SK-N-SH (cell line): ENCODE measurements at regions not wholly inside any gene's neighbourhood (a gene's known extent, or its start where the extent isn't known, plus 50 kb on each side); places are given as distances from the start of the nearest gene placed in this dataset.

Experiments used
- CTCF ChIA-PET: fragments of 300-600, 350-600 bp; formaldehyde crosslinking; extraction: SDS; loops from one replicate; lab custom pipeline; 2021; lab: Yijun Ruan, JAX
- POLR2A ChIA-PET: fragments of 350-600 bp; sonication (Branson Sonifier 250); formaldehyde crosslinking; extraction: SDS; loops from one replicate; lab custom pipeline; 2020; ENCODE audit warnings: antibody characterized with exemption, inconsistent platforms; lab: Yijun Ruan, JAX
- DNase-seq: peaks from one replicate; pipeline ENCODE4 v3.0.0; 2012
- H2AFZ ChIP-seq: fragments of 200-600 bp; sonication (generic); 2 replicates; pipeline ENCODE4 v1.8.1; 2016; ENCODE audit warnings: antibody characterized with exemption, mild to moderate bottlenecking, low read depth
- H3F3A ChIP-seq: fragments of 200-600 bp; sonication (generic); replicated peaks from 2 replicates; pipeline ENCODE3; 2016; ENCODE audit warnings: antibody characterized with exemption, mild to moderate bottlenecking; ENCODE audit not compliant: insufficient read depth
- H3K27ac ChIP-seq, 2 experiments: fragments of 200-500 bp in 1 of 2; fragments of 200-600 bp in 1 of 2; sonication (Bioruptor generic) in 1 of 2; sonication (generic), shearing (Covaris generic) in 1 of 2; 2 replicates each; pipeline versions ENCODE4 v1.5.1 to v1.6.1; 2014 to 2016; ENCODE audit warnings: low read depth in 2 of 2, inconsistent platforms in 1 of 2, low read length in 1 of 2, mild to moderate bottlenecking in 1 of 2, mixed read lengths in 1 of 2
- H3K27me3 ChIP-seq: fragments of 200-600 bp; sonication (generic), shearing (Covaris generic); 2 replicates; pipeline ENCODE4 v1.6.1; 2016; ENCODE audit warnings: mixed run types; ENCODE audit not compliant: insufficient read depth
- H3K36me3 ChIP-seq, 2 experiments: fragments of 200-500 bp in 1 of 2; fragments of 200-600 bp in 1 of 2; sonication (Bioruptor generic) in 1 of 2; sonication (generic) in 1 of 2; replicated peaks in 1 of 2; 2 replicates each; pipeline versions ENCODE3 to v1.5.1; 2014 to 2016; ENCODE audit warnings: low read length in 1 of 2, mild to moderate bottlenecking in 1 of 2; ENCODE audit not compliant: insufficient read depth in 2 of 2, control insufficient read depth in 1 of 2
- H3K4me1 ChIP-seq, 2 experiments: fragments of 200-500 bp in 1 of 2; fragments of 200-600 bp in 1 of 2; sonication (Bioruptor generic) in 1 of 2; sonication (generic), shearing (Covaris generic) in 1 of 2; 2 replicates each; pipeline versions ENCODE4 v1.5.1 to v1.6.1; 2014 to 2016; ENCODE audit warnings: low read depth in 1 of 2, low read length in 1 of 2, mixed run types in 1 of 2; ENCODE audit not compliant: insufficient read depth in 2 of 2, control insufficient read depth in 1 of 2
- H3K4me2 ChIP-seq: fragments of 200-600 bp; sonication (generic), shearing (Covaris generic); 2 replicates; pipeline ENCODE4 v1.6.1; 2017; ENCODE audit warnings: mixed run types
- H3K4me3 ChIP-seq, 2 experiments: fragments of 200-500 bp in 1 of 2; fragments of 200-600 bp in 1 of 2; sonication (Bioruptor generic) in 1 of 2; sonication (generic), shearing (Covaris generic) in 1 of 2; 2 replicates each; pipeline versions ENCODE4 v1.5.1 to v1.8.1; 2014 to 2016; ENCODE audit warnings: low read depth in 2 of 2, inconsistent platforms in 1 of 2, low read length in 1 of 2, mild to moderate bottlenecking in 1 of 2, mixed read lengths in 1 of 2, moderate library complexity in 1 of 2
- H3K79me2 ChIP-seq: fragments of 200-600 bp; sonication (generic); 2 replicates; pipeline ENCODE4 v1.8.1; 2017; ENCODE audit warnings: mild to moderate bottlenecking; ENCODE audit not compliant: insufficient read depth
- H3K9ac ChIP-seq: fragments of 200-600 bp; sonication (generic); 2 replicates; pipeline ENCODE4 v1.6.1; 2017; ENCODE audit warnings: mixed run types
- H3K9me2 ChIP-seq: fragments of 200-600 bp; sonication (generic); 2 replicates; pipeline ENCODE4 v1.6.1; 2017; ENCODE audit warnings: mixed run types
- H3K9me3 ChIP-seq: fragments of 200-600 bp; sonication (generic); 2 replicates; pipeline ENCODE4 v1.6.1; 2017; ENCODE audit warnings: mixed run types, mild to moderate bottlenecking, moderate library complexity
- H4K20me1 ChIP-seq: fragments of 200-600 bp; sonication (generic); 2 replicates; pipeline ENCODE4 v1.6.1; 2017; ENCODE audit warnings: mild to moderate bottlenecking, mixed run types; ENCODE audit not compliant: insufficient read depth
- ELF1 ChIP-seq: IDR thresholded peaks from 2 replicates; pipeline ENCODE4 v1.4.0; 2012
- EZH2phosphoT487 ChIP-seq: fragments of 200-600 bp; sonication (generic); IDR thresholded peaks from 2 replicates; pipeline ENCODE4 v1.6.1; 2017; ENCODE audit warnings: low read depth, mixed run types, mild to moderate bottlenecking, antibody characterized with exemption, moderate library complexity, borderline replicate concordance
- FOSL2 ChIP-seq: IDR thresholded peaks from 2 replicates; pipeline ENCODE4 v1.4.0; 2012; ENCODE audit warnings: low read depth, mild to moderate bottlenecking, moderate library complexity, borderline replicate concordance
- FOXM1 ChIP-seq: IDR thresholded peaks from 2 replicates; pipeline ENCODE4 v1.4.0; 2012; ENCODE audit warnings: low read depth, mild to moderate bottlenecking
- GABPA ChIP-seq: IDR thresholded peaks from 2 replicates; pipeline ENCODE4 v1.4.0; 2012; ENCODE audit warnings: low read depth, mild to moderate bottlenecking
- GATA2 ChIP-seq: sonication (generic); formaldehyde crosslinking; IDR thresholded peaks from 2 replicates; pipeline ENCODE4 v1.5.0; 2020; ENCODE audit warnings: mild to moderate bottlenecking, missing genetic modification reagents
- NRF1 ChIP-seq: IDR thresholded peaks from 2 replicates; pipeline ENCODE4 v1.6.1; 2012; ENCODE audit warnings: low read depth, mild to moderate bottlenecking, low read length
- POLR2AphosphoS5 ChIP-seq: IDR thresholded peaks from 2 replicates; pipeline ENCODE4 v1.6.1; 2012; ENCODE audit warnings: low read depth, low read length
- RAD21 ChIP-seq: IDR thresholded peaks from 2 replicates; pipeline ENCODE4 v1.6.1; 2012; ENCODE audit warnings: mild to moderate bottlenecking, low read length
- RFX5 ChIP-seq: IDR thresholded peaks from 2 replicates; pipeline ENCODE4 v1.6.1; 2012; ENCODE audit warnings: mild to moderate bottlenecking, improper control_type of control experiment, low read length
- SIN3A ChIP-seq: IDR thresholded peaks from 2 replicates; pipeline ENCODE4 v1.6.1; 2012; ENCODE audit warnings: low read depth, mild to moderate bottlenecking, low read length, moderate library complexity, borderline replicate concordance
- TAF1 ChIP-seq: IDR thresholded peaks from 2 replicates; pipeline ENCODE4 v1.6.1; 2012; ENCODE audit warnings: low read depth, mild to moderate bottlenecking, low read length, moderate library complexity, borderline replicate concordance
- TCF12 ChIP-seq: IDR thresholded peaks from 2 replicates; pipeline ENCODE4 v1.4.0; 2012
- WGBS: methylation state at CpG from one replicate; pipeline ENCODE4 v1.1.6; 2017; ENCODE audit warnings: low lambda C conversion rate; 5-methylcytosine and 5-hydroxymethylcytosine counted together
- TF ChIP-seq, protein P1 (sequence below): IDR thresholded peaks from 2 replicates; pipeline ENCODE4 v1.4.0; 2012; ENCODE audit warnings: low read depth
- TF ChIP-seq, protein P2 (sequence below): fragments of 150-350 bp; IDR thresholded peaks from 2 replicates; pipeline ENCODE4 v1.6.1; 2016; ENCODE audit warnings: mild to moderate bottlenecking, low read depth, low read length
- TF ChIP-seq, protein P3 (sequence below): fragments of 150-350 bp; IDR thresholded peaks from 2 replicates; pipeline ENCODE4 v1.6.1; 2017; ENCODE audit warnings: antibody characterized with exemption, low read length, low read depth, borderline replicate concordance

DNA sequence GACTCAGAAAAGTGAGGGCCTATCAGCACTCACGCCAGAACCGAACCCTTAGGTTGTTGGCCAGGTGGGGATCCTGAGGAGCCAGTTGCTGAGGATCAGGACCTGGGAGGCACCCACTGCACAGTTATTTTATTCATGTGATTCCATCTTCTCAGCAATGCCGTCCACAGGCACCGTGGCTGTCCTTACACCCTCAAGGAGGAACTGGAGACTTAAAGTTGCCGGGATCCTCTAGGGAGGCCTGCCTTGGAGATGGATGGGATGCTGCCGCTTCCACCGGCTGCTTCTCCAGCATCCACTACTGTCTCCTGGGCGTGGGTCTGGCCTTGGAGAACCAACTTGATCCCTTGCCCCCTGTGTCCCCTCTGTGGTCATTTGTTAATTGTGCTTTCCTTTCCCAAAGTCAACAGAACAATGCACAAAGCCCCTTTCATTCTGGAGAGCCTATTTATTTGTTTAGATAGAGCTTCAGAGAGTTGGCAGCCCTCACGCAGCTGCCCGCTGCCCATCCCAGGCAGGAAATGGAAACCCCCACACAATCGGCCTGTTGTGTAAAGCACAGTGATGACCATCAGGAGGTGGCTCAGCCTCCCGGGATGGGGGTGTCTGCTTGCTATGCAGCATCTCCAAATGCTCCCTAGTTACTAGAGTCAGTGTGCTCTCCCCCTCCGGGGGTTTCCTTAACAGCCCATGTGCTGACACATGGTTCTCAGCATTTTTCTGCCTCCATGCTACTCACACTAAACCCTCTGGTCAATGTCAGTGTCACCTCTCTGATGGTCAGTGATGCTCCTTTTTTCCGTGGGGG lies 52.9 kb upstream of the IGFBP3 start:
- Histone ChIP-seq H3K9ac (no peak overlapping the region), H3K9me2 (no peaks in the 10 kb centered on the region), H3K4me3 (no peak overlapping the region), H3K36me3 (no peaks in the 10 kb centered on the region), H3K27ac (no peak overlapping the region), H4K20me1 (no peaks in the 10 kb centered on the region), H2AFZ (no peak overlapping the region), H3K27me3 (no peaks in the 10 kb centered on the region), H3F3A (peaks cover 8% of the 10 kb centered on the region), H3K4me2 (no peak overlapping the region), H3K79me2 (no peaks in the 10 kb centered on the region), H3K4me1 (peaks cover 0 to 18% of the 10 kb centered on the region in 2 experiments; a peak in 3 of 4 replicates), H3K9me3 (no peaks in the 10 kb centered on the region)
- CTCF ChIA-PET = interaction anchor here (0.8 kb wide), 1 partner anchor 51 kb away, joined by 3 read pairs; no protein-coding TSS in a partner anchor
- POLR2A ChIA-PET = no interaction called here
- no peak for TF ChIP-seq RAD21
- TF ChIP-seq FOXM1 = no peak
- no peak for TF ChIP-seq GABPA
- no peak for TF ChIP-seq EZH2phosphoT487
- TF ChIP-seq ELF1 = no peak
- TF ChIP-seq, protein P1, sequence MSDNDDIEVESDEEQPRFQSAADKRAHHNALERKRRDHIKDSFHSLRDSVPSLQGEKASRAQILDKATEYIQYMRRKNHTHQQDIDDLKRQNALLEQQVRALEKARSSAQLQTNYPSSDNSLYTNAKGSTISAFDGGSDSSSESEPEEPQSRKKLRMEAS = no peak
- TF ChIP-seq TCF12 = no peak
- TF ChIP-seq FOSL2 = no peak
- TF ChIP-seq, protein P2, sequence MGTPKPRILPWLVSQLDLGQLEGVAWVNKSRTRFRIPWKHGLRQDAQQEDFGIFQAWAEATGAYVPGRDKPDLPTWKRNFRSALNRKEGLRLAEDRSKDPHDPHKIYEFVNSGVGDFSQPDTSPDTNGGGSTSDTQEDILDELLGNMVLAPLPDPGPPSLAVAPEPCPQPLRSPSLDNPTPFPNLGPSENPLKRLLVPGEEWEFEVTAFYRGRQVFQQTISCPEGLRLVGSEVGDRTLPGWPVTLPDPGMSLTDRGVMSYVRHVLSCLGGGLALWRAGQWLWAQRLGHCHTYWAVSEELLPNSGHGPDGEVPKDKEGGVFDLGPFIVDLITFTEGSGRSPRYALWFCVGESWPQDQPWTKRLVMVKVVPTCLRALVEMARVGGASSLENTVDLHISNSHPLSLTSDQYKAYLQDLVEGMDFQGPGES = no peak
- TF ChIP-seq, protein P3, sequence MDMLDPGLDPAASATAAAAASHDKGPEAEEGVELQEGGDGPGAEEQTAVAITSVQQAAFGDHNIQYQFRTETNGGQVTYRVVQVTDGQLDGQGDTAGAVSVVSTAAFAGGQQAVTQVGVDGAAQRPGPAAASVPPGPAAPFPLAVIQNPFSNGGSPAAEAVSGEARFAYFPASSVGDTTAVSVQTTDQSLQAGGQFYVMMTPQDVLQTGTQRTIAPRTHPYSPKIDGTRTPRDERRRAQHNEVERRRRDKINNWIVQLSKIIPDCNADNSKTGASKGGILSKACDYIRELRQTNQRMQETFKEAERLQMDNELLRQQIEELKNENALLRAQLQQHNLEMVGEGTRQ = no peak
- TF ChIP-seq SIN3A = no peak
- no peak for TF ChIP-seq GATA2 (CRISPR knock-in tag)
- TF ChIP-seq POLR2AphosphoS5 = no peak
- no peak for TF ChIP-seq NRF1
- TF ChIP-seq RFX5 = no peak
- DNase-seq = no peak
- WGBS = 75% methylated on average over 14 of the region's 14 CpGs

DNA sequence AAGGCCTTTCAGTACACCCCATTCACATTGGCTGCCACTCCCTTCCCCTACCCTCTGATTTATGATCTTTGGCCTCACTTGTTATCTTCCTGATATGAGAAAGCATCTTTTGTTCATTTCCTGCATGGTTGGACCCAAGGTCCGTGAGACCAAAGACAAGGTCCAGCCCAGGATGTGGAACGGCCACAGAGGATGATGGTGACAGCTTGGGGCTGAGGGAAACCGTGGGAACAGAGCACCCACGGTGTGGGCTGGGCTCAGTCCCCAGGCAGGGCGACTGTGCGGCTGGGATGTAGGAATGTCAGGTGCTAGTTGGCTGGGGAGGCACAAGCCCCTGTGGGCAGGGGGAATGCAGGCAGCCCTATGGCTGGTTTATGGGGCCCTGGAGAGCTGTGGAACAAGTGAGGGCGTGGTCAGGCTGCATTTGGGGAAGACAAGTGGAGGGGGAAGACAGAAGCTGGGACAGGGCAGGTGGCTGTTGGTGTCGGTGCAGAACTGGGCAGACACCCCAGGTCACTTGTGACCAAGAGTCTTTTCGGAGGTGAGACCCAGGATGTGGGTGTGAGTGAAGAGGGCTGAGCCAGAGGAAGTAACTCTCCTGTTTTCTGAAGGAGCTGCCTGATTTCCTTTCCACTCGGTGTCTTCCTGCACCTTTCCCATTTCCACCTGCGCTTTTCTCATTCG lies 51.7 kb upstream of the IGFBP3 start:
- no peak overlapping the region for H3K4me3 ChIP-seq
- H3K79me2 ChIP-seq = no peaks in the 10 kb centered on the region
- peaks cover 0 to 12% of the 10 kb centered on the region in 2 experiments; a peak in 3 of 4 replicates for H3K4me1 ChIP-seq
- H3F3A ChIP-seq = no peaks in the 10 kb centered on the region
- ChIA-PET CTCF (interaction anchor here (0.8 kb wide), 2 partner anchors 13 to 49 kb away, joined by 3 read pairs; no protein-coding TSS in a partner anchor), POLR2A (no interaction called here)
- no peaks in the 10 kb centered on the region for H4K20me1 ChIP-seq
- no peak for TF ChIP-seq TAF1
- H3K27ac ChIP-seq = no peak overlapping the region
- 91% methylated on average over 12 of the region's 12 CpGs for WGBS
- no peak overlapping the region for H3K4me2 ChIP-seq
- H3K27me3 ChIP-seq = no peaks in the 10 kb centered on the region
- no peak for DNase-seq
- H2AFZ ChIP-seq = no peak overlapping the region
- H3K9me3 ChIP-seq = no peaks in the 10 kb centered on the region
- H3K9me2 ChIP-seq = no peaks in the 10 kb centered on the region
- no peak overlapping the region for H3K9ac ChIP-seq
- no peaks in the 10 kb centered on the region for H3K36me3 ChIP-seq
